ENCODE measurements at regions not wholly inside any gene's neighbourhood (a gene's known extent, or its start where the extent isn't known, plus 50 kb on each side); places are given as distances from the start of the nearest gene placed in this dataset.

DNA sequence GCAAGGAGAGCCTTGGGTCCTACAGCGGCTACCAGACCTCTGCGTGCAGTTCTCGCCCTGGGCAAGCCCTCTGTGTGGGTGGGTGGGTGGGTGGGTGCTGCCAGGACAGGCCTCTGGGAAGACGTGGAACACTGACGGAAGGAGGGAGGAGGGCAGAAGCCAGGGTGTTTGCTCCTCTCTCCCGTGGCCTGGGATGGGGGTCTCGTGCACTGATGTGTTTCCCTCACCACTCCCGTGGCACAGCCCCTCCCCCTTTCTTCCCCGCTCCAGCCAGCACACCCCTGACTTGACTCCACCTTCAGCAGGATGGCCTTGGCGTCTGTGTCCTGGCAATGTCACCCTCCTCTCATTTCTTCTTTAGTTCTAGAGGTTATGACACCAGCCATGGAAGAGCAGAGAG lies 130.0 kb downstream of the CDH26 start:
- TF ChIP-seq, protein P1, sequence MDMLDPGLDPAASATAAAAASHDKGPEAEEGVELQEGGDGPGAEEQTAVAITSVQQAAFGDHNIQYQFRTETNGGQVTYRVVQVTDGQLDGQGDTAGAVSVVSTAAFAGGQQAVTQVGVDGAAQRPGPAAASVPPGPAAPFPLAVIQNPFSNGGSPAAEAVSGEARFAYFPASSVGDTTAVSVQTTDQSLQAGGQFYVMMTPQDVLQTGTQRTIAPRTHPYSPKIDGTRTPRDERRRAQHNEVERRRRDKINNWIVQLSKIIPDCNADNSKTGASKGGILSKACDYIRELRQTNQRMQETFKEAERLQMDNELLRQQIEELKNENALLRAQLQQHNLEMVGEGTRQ (IDR thresholded peaks at IDR 0.05; ENCODE audit: borderline replicate concordance, low read depth, low read length) = no peak
- TF ChIP-seq MXI1 (IDR thresholded peaks at IDR 0.05; ENCODE audit: low read depth, low read length) (no peak), NRF1 (IDR thresholded peaks at IDR 0.05; ENCODE audit: low read depth, low read length) (no peak), FOXJ3 (CRISPR knock-in tag; IDR thresholded peaks at IDR 0.05) (no peak)
- TF ChIP-seq, protein P2, sequence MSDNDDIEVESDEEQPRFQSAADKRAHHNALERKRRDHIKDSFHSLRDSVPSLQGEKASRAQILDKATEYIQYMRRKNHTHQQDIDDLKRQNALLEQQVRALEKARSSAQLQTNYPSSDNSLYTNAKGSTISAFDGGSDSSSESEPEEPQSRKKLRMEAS (IDR thresholded peaks at IDR 0.05; ENCODE audit: low read depth) = no peak
- TF ChIP-seq, protein P3, sequence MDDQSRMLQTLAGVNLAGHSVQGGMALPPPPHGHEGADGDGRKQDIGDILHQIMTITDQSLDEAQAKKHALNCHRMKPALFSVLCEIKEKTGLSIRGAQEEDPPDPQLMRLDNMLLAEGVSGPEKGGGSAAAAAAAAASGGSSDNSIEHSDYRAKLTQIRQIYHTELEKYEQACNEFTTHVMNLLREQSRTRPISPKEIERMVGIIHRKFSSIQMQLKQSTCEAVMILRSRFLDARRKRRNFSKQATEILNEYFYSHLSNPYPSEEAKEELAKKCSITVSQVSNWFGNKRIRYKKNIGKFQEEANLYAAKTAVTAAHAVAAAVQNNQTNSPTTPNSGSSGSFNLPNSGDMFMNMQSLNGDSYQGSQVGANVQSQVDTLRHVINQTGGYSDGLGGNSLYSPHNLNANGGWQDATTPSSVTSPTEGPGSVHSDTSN (IDR thresholded peaks at IDR 0.05) = no peak

All from SK-N-SH (cell line).